PC-9 (cell line): ENCODE measurements at regions not wholly inside any gene's neighbourhood (a gene's known extent, or its start where the extent isn't known, plus 50 kb on each side); places are given as distances from the start of the nearest gene placed in this dataset.

ENCODE experiments used
- BruUV-seq: library from RNA; stranded (reverse); fragments of 400-500 nt; replicated peaks from 2 replicates; lab custom pipeline; 2021; lab: Mats Ljungman, UMichigan
- CTCF ChIA-PET: fragments of 300-600 bp; sonication (Branson Sonifier 250); formaldehyde crosslinking; loops from one replicate; lab custom pipeline; 2022; ENCODE audit warnings: antibody characterized with exemption; lab: Charles Lee
- POLR2A ChIA-PET: fragments of 300-600 bp; sonication (Branson Sonifier 250); formaldehyde crosslinking; loops from one replicate; lab custom pipeline; 2022; ENCODE audit warnings: antibody characterized with exemption; ENCODE audit not compliant: unreplicated experiment; lab: Charles Lee
- DNase-seq, 2 experiments: peaks; one replicate each; pipeline versions ENCODE4 v3.0.0 to v3.0.0-alpha.2; 2015 to 2022; ENCODE audit warnings: mixed read lengths in 1 of 2
- H2AFZ ChIP-seq: fragments of 200-600 bp; sonication (generic); 2 replicates; pipeline ENCODE4 v1.8.1; 2017; ENCODE audit warnings: antibody characterized with exemption
- H3F3A ChIP-seq: fragments of 200-600 bp; sonication (generic); 2 replicates; pipeline ENCODE4 v1.8.1; 2017; ENCODE audit warnings: antibody characterized with exemption, mild to moderate bottlenecking, low read depth; ENCODE audit not compliant: insufficient read depth
- H3K27ac ChIP-seq: fragments of 200-600 bp; sonication (generic); 2 replicates; pipeline ENCODE4 v1.6.1; 2016; ENCODE audit warnings: mixed run types
- H3K27me3 ChIP-seq: fragments of 200-600 bp; sonication (generic); 2 replicates; pipeline ENCODE4 v1.6.1; 2016; ENCODE audit warnings: low read depth, mixed run types; ENCODE audit not compliant: insufficient read depth
- H3K36me3 ChIP-seq: fragments of 200-600 bp; sonication (generic); 2 replicates; pipeline ENCODE4 v1.6.1; 2016; ENCODE audit warnings: low read depth, mixed run types
- H3K4me1 ChIP-seq: fragments of 200-600 bp; sonication (generic); replicated peaks from 2 replicates; pipeline ENCODE4 v1.6.1; 2016; ENCODE audit warnings: mixed run types; ENCODE audit not compliant: insufficient read depth
- H3K4me2 ChIP-seq: fragments of 200-600 bp; sonication (generic); 2 replicates; pipeline ENCODE4 v1.6.1; 2017; ENCODE audit warnings: mixed run types
- H3K4me3 ChIP-seq: fragments of 200-600 bp; sonication (generic); 2 replicates; pipeline ENCODE4 v1.6.1; 2016; ENCODE audit warnings: mixed run types
- H3K79me2 ChIP-seq: fragments of 200-600 bp; sonication (generic); 2 replicates; pipeline ENCODE4 v1.6.1; 2017; ENCODE audit warnings: low read depth, mixed run types
- H3K9me2 ChIP-seq: fragments of 200-600 bp; sonication (generic); 2 replicates; pipeline ENCODE4 v1.8.1; 2017; ENCODE audit warnings: mild to moderate bottlenecking; ENCODE audit not compliant: insufficient read depth
- H3K9me3 ChIP-seq: fragments of 200-600 bp; sonication (generic); 2 replicates; pipeline ENCODE4 v1.8.1; 2016; ENCODE audit warnings: low read depth; ENCODE audit not compliant: insufficient read depth
- H4K20me1 ChIP-seq: fragments of 200-600 bp; sonication (generic); 2 replicates; pipeline ENCODE4 v1.8.1; 2017; ENCODE audit not compliant: insufficient read depth
- EZH2 ChIP-seq: fragments of 200-600 bp; sonication (generic); IDR thresholded peaks from 2 replicates; pipeline ENCODE4 v1.8.0; 2017; ENCODE audit warnings: antibody characterized with exemption, low read depth
- intact Hi-C: fragments of 100-400 bp; cut with micrococcal nuclease; formaldehyde crosslinking; loops from one replicate; pipeline ENCODE4 v1.10.0; 2022; ENCODE audit not compliant: unreplicated experiment
- TF ChIP-seq, protein P1 (sequence below): fragments of 200-600 bp; sonication (generic); conservative IDR thresholded peaks from 2 replicates; pipeline ENCODE4 v1.6.1; 2017; ENCODE audit warnings: mixed run types, antibody characterized with exemption, mild to moderate bottlenecking, moderate library complexity

DNA sequence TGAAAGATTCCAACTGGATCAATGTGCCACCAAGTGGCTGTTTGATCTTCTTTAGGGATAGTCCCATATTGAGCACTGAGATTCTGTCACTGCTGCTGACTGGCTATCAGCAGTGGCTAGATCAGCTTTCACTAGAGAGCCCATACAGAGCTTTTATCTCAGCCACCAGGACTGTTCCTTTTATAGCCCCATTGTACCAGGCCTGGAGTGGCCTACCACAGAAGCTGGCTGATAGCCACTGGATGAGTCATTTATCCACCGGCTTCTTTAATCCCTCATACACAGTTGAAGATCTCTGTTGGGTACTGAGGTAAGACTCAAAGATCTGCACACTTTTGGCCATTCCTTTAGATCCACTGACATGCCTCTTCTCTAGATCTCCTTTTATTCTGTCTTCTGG, 1101.1 kb downstream of the SORCS3 start:
- POLR2A ChIA-PET: no interaction called here
- no peaks in the 10 kb centered on the region for H4K20me1 ChIP-seq
- no peaks in the 10 kb centered on the region for H3K27me3 ChIP-seq
- H3K4me1 ChIP-seq: no peaks in the 10 kb centered on the region
- H3K36me3 ChIP-seq: no peaks in the 10 kb centered on the region
- no peaks in the 10 kb centered on the region for H3F3A ChIP-seq
- no peak overlapping the region for H2AFZ ChIP-seq
- no peaks in the 10 kb centered on the region for H3K9me3 ChIP-seq
- TF ChIP-seq EZH2: no peak
- TF ChIP-seq, protein P1, sequence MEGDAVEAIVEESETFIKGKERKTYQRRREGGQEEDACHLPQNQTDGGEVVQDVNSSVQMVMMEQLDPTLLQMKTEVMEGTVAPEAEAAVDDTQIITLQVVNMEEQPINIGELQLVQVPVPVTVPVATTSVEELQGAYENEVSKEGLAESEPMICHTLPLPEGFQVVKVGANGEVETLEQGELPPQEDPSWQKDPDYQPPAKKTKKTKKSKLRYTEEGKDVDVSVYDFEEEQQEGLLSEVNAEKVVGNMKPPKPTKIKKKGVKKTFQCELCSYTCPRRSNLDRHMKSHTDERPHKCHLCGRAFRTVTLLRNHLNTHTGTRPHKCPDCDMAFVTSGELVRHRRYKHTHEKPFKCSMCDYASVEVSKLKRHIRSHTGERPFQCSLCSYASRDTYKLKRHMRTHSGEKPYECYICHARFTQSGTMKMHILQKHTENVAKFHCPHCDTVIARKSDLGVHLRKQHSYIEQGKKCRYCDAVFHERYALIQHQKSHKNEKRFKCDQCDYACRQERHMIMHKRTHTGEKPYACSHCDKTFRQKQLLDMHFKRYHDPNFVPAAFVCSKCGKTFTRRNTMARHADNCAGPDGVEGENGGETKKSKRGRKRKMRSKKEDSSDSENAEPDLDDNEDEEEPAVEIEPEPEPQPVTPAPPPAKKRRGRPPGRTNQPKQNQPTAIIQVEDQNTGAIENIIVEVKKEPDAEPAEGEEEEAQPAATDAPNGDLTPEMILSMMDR: no peak
- DNase-seq: no peak
- CTCF ChIA-PET: no interaction called here
- BruUV-seq: no TSS peak
- H3K4me3 ChIP-seq: no peak overlapping the region
- H3K9me2 ChIP-seq: no peaks in the 10 kb centered on the region
- no peaks in the 10 kb centered on the region for H3K79me2 ChIP-seq
- no peak overlapping the region for H3K27ac ChIP-seq
- no peak overlapping the region for H3K4me2 ChIP-seq
- intact Hi-C loops: no loop called here

DNA sequence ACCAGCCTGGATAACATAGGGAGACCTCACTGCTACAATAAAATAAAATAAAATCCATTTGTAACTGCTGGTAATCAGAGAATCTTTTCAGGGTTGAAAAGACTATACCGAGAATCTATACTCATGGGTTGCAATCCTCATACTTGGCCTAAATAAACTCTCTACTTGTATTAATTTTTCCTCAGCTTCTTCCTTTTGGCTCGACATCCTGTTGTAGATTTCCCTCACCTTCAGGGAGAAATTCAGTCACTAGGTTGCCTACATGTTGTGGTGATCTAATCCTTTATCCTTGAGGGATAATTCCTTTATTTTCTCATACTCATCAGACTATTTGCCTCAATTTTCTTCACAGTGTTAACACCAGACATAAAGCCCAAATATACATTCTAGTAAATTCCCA, 1093.4 kb downstream of the SORCS3 start:
- Histone ChIP-seq H3K27ac (no peak overlapping the region), H3F3A (no peaks in the 10 kb centered on the region), H3K9me2 (no peaks in the 10 kb centered on the region), H3K4me3 (no peak overlapping the region), H3K36me3 (no peaks in the 10 kb centered on the region), H3K9me3 (no peaks in the 10 kb centered on the region), H3K4me1 (no peaks in the 10 kb centered on the region), H2AFZ (no peak overlapping the region), H3K79me2 (no peaks in the 10 kb centered on the region), H3K27me3 (no peaks in the 10 kb centered on the region), H4K20me1 (no peaks in the 10 kb centered on the region), H3K4me2 (no peak overlapping the region)
- ChIA-PET CTCF (no interaction called here), POLR2A (no interaction called here)
- no peak for DNase-seq
- BruUV-seq: no TSS peak
- intact Hi-C loops: no loop called here
- TF ChIP-seq, protein P1: no peak
- no peak for TF ChIP-seq EZH2

GRCh38 chr10:105733924-105734323, 1092.8 kb downstream of the SORCS3 start:
- BruUV-seq: no TSS peak
- intact Hi-C loops: no loop called here
- H3K36me3 ChIP-seq: no peaks in the 10 kb centered on the region
- TF ChIP-seq, protein P1: no peak
- TF ChIP-seq EZH2: no peak
- H4K20me1 ChIP-seq: no peaks in the 10 kb centered on the region
- CTCF ChIA-PET: no interaction called here
- H3K79me2 ChIP-seq: no peaks in the 10 kb centered on the region
- H3K27ac ChIP-seq: no peak overlapping the region
- no peaks in the 10 kb centered on the region for H3K4me1 ChIP-seq
- no peak for DNase-seq
- POLR2A ChIA-PET: no interaction called here
- H3K27me3 ChIP-seq: no peaks in the 10 kb centered on the region
- no peaks in the 10 kb centered on the region for H3K9me3 ChIP-seq
- no peaks in the 10 kb centered on the region for H3K9me2 ChIP-seq
- no peak overlapping the region for H2AFZ ChIP-seq
- no peak overlapping the region for H3K4me3 ChIP-seq
- H3F3A ChIP-seq: no peaks in the 10 kb centered on the region
- H3K4me2 ChIP-seq: no peak overlapping the region
